ENCODE measurements at regions not wholly inside any gene's neighbourhood (a gene's known extent, or its start where the extent isn't known, plus 50 kb on each side); places are given as distances from the start of the nearest gene placed in this dataset.

DNA sequence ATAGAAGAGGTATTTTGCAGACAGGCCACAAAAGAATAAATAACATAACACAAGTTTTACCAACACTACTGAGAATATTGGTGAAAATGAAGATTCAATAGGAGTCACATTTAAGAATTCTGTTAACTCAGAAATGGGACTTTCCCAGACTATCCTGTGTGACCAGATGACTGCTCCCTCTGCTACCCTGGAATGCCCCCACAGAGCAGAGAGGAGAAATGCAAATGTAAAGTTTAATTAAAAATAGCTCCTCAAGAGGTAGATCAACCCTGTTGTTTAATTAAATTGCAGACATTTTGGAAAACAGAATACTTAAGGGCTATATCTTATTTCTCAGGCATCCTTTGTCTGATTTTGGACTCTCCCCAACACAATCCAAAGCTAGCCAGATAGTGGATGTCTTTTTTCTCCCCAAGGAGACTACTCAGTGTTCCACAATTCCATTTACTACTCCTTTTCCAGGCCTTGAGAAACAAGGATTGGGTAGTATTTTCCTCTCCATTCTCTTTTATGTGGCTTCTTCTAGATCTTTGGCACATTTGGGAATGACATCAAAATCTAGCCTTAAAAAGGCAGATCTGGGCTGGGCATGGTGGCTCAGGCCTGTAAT, 104.7 kb upstream of the TSC22D1 start:
- TF ChIP-seq, protein P1, sequence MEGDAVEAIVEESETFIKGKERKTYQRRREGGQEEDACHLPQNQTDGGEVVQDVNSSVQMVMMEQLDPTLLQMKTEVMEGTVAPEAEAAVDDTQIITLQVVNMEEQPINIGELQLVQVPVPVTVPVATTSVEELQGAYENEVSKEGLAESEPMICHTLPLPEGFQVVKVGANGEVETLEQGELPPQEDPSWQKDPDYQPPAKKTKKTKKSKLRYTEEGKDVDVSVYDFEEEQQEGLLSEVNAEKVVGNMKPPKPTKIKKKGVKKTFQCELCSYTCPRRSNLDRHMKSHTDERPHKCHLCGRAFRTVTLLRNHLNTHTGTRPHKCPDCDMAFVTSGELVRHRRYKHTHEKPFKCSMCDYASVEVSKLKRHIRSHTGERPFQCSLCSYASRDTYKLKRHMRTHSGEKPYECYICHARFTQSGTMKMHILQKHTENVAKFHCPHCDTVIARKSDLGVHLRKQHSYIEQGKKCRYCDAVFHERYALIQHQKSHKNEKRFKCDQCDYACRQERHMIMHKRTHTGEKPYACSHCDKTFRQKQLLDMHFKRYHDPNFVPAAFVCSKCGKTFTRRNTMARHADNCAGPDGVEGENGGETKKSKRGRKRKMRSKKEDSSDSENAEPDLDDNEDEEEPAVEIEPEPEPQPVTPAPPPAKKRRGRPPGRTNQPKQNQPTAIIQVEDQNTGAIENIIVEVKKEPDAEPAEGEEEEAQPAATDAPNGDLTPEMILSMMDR (IDR thresholded peaks at IDR 0.05; ENCODE audit: low read length), result no peak
- TF ChIP-seq EZH2 (optimal IDR thresholded peaks at IDR 0.05; ENCODE audit: low read depth, low read length), result no peak
- TF ChIP-seq EZH2phosphoT487 (IDR thresholded peaks at IDR 0.05; ENCODE audit: low read length), result no peak
